KMS-11 (cell line): ENCODE measurements at regions not wholly inside any gene's neighbourhood (a gene's known extent, or its start where the extent isn't known, plus 50 kb on each side); places are given as distances from the start of the nearest gene placed in this dataset.

Experiments used
- H2AFZ ChIP-seq: fragments of 200-600 bp; sonication (generic); 2 replicates; pipeline ENCODE4 v1.6.1; 2016; ENCODE audit warnings: antibody characterized with exemption, mixed run types, low read depth
- H3K27ac ChIP-seq: fragments of 200-600 bp; sonication (generic); 2 replicates; pipeline ENCODE4 v1.6.1; 2016; ENCODE audit warnings: mild to moderate bottlenecking, mixed run types
- H3K27me3 ChIP-seq: fragments of 200-600 bp; sonication (generic); 2 replicates; pipeline ENCODE4 v1.6.1; 2017; ENCODE audit warnings: mild to moderate bottlenecking, low read depth, mixed run types, moderate library complexity; ENCODE audit not compliant: insufficient read depth
- H3K36me3 ChIP-seq: fragments of 200-600 bp; sonication (generic); 2 replicates; pipeline ENCODE4 v1.6.1; 2017; ENCODE audit warnings: mild to moderate bottlenecking, mixed run types; ENCODE audit not compliant: insufficient read depth
- H3K4me1 ChIP-seq: fragments of 200-600 bp; sonication (generic); 2 replicates; pipeline ENCODE4 v1.6.1; 2016; ENCODE audit warnings: mild to moderate bottlenecking, low read depth, mixed run types; ENCODE audit not compliant: poor library complexity, severe bottlenecking
- H3K4me2 ChIP-seq: fragments of 200-600 bp; sonication (generic); 2 replicates; pipeline ENCODE4 v1.7.0; 2016; ENCODE audit warnings: mild to moderate bottlenecking, mixed run types
- H3K4me3 ChIP-seq: fragments of 200-600 bp; sonication (generic); IDR thresholded peaks from 2 replicates; pipeline ENCODE4 v1.6.1; 2017; ENCODE audit warnings: low read depth, low read length, mixed read lengths; ENCODE audit not compliant: insufficient read depth
- H3K79me2 ChIP-seq: fragments of 200-600 bp; sonication (generic); 2 replicates; pipeline ENCODE4 v1.6.1; 2016; ENCODE audit warnings: low read depth, mixed run types; ENCODE audit not compliant: insufficient read depth
- H3K9ac ChIP-seq: fragments of 200-600 bp; sonication (generic); 2 replicates; pipeline ENCODE4 v1.6.1; 2016; ENCODE audit warnings: mild to moderate bottlenecking, mixed run types
- H4K20me1 ChIP-seq: fragments of 200-600 bp; sonication (generic); 2 replicates; pipeline ENCODE4 v1.6.1; 2016; ENCODE audit warnings: mild to moderate bottlenecking, mixed run types; ENCODE audit not compliant: insufficient read depth
- TF ChIP-seq, protein P1 (sequence below): fragments of 200-600 bp; sonication (generic); conservative IDR thresholded peaks from 2 replicates; pipeline ENCODE4 v1.6.1; 2017; ENCODE audit warnings: low read depth, mild to moderate bottlenecking, antibody characterized with exemption, low read length, moderate library complexity, mixed read lengths

DNA sequence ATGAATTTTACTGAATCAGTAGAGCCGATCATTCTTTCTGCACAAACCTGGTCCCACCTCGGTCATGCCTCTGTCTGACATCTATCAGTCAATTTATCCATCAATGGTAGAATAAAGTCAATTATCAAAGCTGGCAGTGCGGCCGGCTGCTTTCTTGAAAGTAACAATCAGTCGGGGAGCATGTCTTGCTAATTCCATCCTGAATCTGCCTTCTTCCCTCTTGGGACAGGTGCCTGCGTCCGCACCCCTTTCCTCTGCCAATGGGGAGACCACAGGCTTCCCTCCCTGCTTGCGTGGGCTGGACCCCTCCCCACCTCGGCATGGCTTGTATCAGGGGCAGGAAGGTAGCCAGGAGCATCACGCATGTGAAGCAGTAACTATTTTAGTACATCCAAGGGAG is 962.9 kb downstream of the BRD1 start:
- no peaks in the 10 kb centered on the region; the same call in 1 of the 2 replicates for H3K27me3 ChIP-seq
- TF ChIP-seq, protein P1, sequence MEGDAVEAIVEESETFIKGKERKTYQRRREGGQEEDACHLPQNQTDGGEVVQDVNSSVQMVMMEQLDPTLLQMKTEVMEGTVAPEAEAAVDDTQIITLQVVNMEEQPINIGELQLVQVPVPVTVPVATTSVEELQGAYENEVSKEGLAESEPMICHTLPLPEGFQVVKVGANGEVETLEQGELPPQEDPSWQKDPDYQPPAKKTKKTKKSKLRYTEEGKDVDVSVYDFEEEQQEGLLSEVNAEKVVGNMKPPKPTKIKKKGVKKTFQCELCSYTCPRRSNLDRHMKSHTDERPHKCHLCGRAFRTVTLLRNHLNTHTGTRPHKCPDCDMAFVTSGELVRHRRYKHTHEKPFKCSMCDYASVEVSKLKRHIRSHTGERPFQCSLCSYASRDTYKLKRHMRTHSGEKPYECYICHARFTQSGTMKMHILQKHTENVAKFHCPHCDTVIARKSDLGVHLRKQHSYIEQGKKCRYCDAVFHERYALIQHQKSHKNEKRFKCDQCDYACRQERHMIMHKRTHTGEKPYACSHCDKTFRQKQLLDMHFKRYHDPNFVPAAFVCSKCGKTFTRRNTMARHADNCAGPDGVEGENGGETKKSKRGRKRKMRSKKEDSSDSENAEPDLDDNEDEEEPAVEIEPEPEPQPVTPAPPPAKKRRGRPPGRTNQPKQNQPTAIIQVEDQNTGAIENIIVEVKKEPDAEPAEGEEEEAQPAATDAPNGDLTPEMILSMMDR: no peak

DNA sequence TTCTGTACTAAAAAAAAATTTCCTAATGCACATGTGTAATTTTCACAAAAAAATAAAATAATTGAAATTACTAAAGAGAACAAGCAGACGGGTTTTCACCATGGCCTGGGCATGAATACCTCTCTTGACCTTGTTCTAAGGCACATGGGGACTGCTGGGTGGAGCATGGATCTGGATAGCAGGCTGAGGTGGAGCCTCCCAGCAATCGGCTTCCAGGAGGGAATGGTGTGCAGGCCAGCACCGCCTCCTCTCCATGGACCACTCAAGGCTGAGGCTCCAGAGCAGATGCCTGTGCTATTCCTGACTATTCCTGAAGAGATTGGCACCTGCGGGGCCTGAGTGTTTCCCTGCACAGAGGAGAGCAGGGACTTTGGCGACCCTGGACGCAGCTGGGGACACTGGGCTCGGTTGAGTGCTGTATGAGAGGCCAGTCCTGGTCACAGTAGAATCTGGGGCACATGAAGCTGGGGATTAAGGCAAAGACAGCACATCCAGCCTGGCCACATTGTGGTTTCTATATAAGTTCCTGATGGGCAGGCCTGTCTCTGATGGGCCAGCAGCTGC is 963.6 kb downstream of the BRD1 start:
- no peak overlapping the region for H3K27ac ChIP-seq
- no peaks in the 10 kb centered on the region for H3K4me1 ChIP-seq
- no peaks in the 10 kb centered on the region for H3K79me2 ChIP-seq
- H3K9ac ChIP-seq: no peak overlapping the region
- H4K20me1 ChIP-seq: no peaks in the 10 kb centered on the region
- H3K4me2 ChIP-seq: no peak overlapping the region
- no peak overlapping the region for H3K4me3 ChIP-seq
- H3K36me3 ChIP-seq: no peaks in the 10 kb centered on the region
- no peak overlapping the region for H2AFZ ChIP-seq
- H3K27me3 ChIP-seq: no peaks in the 10 kb centered on the region; the same call in 1 of the 2 replicates
- TF ChIP-seq, protein P1: no peak

More for the DNA sequence above, 962.9 kb downstream of the BRD1 start:
- Histone ChIP-seq H3K4me2 (no peak overlapping the region), H2AFZ (no peak overlapping the region), H3K27ac (no peak overlapping the region), H3K4me1 (no peaks in the 10 kb centered on the region), H3K9ac (no peak overlapping the region), H4K20me1 (no peaks in the 10 kb centered on the region), H3K79me2 (no peaks in the 10 kb centered on the region), H3K36me3 (no peaks in the 10 kb centered on the region), H3K4me3 (no peak overlapping the region)

GRCh38 chr22:48860557-48860956 is 967.1 kb downstream of the BRD1 start:
- no peaks in the 10 kb centered on the region for H3K4me1 ChIP-seq
- no peaks in the 10 kb centered on the region for H4K20me1 ChIP-seq
- no peaks in the 10 kb centered on the region; the same call in 1 of the 2 replicates for H3K27me3 ChIP-seq
- H3K27ac ChIP-seq: no peak overlapping the region
- no peak overlapping the region for H2AFZ ChIP-seq
- no peak overlapping the region for H3K9ac ChIP-seq
- no peak overlapping the region for H3K4me2 ChIP-seq
- H3K4me3 ChIP-seq: no peak overlapping the region
- no peaks in the 10 kb centered on the region for H3K36me3 ChIP-seq
- TF ChIP-seq, protein P1: no peak
- no peaks in the 10 kb centered on the region for H3K79me2 ChIP-seq

DNA sequence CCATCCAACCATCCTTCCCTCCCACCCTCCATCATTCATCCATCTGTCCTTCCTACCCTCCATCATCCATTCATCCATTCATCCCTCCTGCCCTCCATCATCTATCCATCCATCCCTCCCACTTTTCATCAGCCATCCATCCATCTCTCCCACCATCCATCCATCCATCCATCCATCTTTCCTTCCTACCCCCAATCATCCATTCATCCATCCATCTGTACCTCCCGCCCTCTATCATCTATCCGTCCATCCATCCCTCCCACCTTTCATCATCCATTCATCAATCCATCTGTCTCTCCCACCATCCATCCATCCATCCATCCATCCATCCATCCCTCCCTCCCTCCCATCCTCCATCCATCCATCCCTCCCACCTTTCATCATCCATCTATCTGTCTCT is 968.8 kb downstream of the BRD1 start:
- H3K27me3 ChIP-seq: no peaks in the 10 kb centered on the region
- TF ChIP-seq, protein P1: no peak
- H3K4me1 ChIP-seq: no peaks in the 10 kb centered on the region
- H3K4me2 ChIP-seq: no peak overlapping the region
- H2AFZ ChIP-seq: no peak overlapping the region
- no peak overlapping the region for H3K4me3 ChIP-seq
- no peak overlapping the region for H3K27ac ChIP-seq
- H3K79me2 ChIP-seq: no peaks in the 10 kb centered on the region
- no peaks in the 10 kb centered on the region for H4K20me1 ChIP-seq
- H3K9ac ChIP-seq: no peak overlapping the region
- no peaks in the 10 kb centered on the region for H3K36me3 ChIP-seq
